H1 (cell line): ENCODE measurements at regions not wholly inside any gene's neighbourhood (a gene's known extent, or its start where the extent isn't known, plus 50 kb on each side); places are given as distances from the start of the nearest gene placed in this dataset.

Source experiments
- CTCF ChIA-PET: fragments of 300-600 bp; sonication (Branson Sonifier 250); formaldehyde crosslinking; loops from one replicate; lab custom pipeline; 2021; ENCODE audit not compliant: partially characterized antibody; lab: Charles Lee
- POLR2A ChIA-PET: fragments of 300-600 bp; sonication (Branson Sonifier 250); formaldehyde crosslinking; loops from one replicate; lab custom pipeline; 2021; ENCODE audit warnings: inconsistent platforms; ENCODE audit not compliant: partially characterized antibody; lab: Charles Lee
- DNase-seq, 2 experiments: peaks; one replicate each; pipeline versions ENCODE4 v3.0.0 to v3.0.0-alpha.2; 2010 to 2022; ENCODE audit warnings: low spot score in 2 of 2, low read depth in 1 of 2, mixed read lengths in 1 of 2
- FAIRE-seq: peaks from 2 replicates; lab custom pipeline; 2011; peaks lifted over from hg19 to GRCh38; lab: Jason Lieb, UNC
- H2AFZ ChIP-seq: 2 replicates; pipeline ENCODE4 v1.8.1; 2012; ENCODE audit warnings: low read length, inconsistent platforms
- H2AK5ac ChIP-seq: 2 replicates; pipeline ENCODE4 v1.6.1; 2013; ENCODE audit warnings: low read depth, low read length
- H2BK120ac ChIP-seq: replicated peaks from 2 replicates; pipeline ENCODE3; 2013; ENCODE audit warnings: low read depth, low read length, inconsistent platforms
- H2BK12ac ChIP-seq: 2 replicates; pipeline ENCODE4 v1.6.1; 2013; ENCODE audit warnings: low read depth, low read length
- H2BK15ac ChIP-seq: 2 replicates; pipeline ENCODE4 v1.6.1; 2013; ENCODE audit warnings: low read length
- H2BK20ac ChIP-seq: 2 replicates; pipeline ENCODE4 v1.6.1; 2013; ENCODE audit warnings: low read length
- H2BK5ac ChIP-seq: 2 replicates; pipeline ENCODE4 v1.6.1; 2013; ENCODE audit warnings: low read depth, low read length
- H3K14ac ChIP-seq: 2 replicates; pipeline ENCODE4 v1.6.1; 2013; ENCODE audit warnings: inconsistent platforms; ENCODE audit not compliant: insufficient read length
- H3K18ac ChIP-seq: 2 replicates; pipeline ENCODE4 v1.6.1; 2013; ENCODE audit warnings: low read length; ENCODE audit errors: extremely low read depth
- H3K23ac ChIP-seq: 2 replicates; pipeline ENCODE4 v1.6.1; 2013; ENCODE audit warnings: inconsistent platforms; ENCODE audit not compliant: insufficient read length
- H3K23me2 ChIP-seq: 2 replicates; pipeline ENCODE4 v1.6.1; 2013; ENCODE audit warnings: low read depth, low read length
- H3K27ac ChIP-seq: 2 replicates; pipeline ENCODE4 v1.6.1; 2011; ENCODE audit warnings: low read depth, low read length, inconsistent platforms
- H3K27me3 ChIP-seq, 4 experiments: replicated peaks in 1 of 4; 1 replicate in 1 of 4; 2 replicates in 3 of 4; pipeline versions ENCODE4 v1.6.1 to v1.8.1; 2011 to 2013; ENCODE audit warnings: low read length in 3 of 4, mild to moderate bottlenecking in 3 of 4, inconsistent platforms in 2 of 4, mixed read lengths in 2 of 4, moderate library complexity in 1 of 4; ENCODE audit not compliant: control insufficient read depth in 3 of 4, insufficient read depth in 3 of 4; ENCODE audit errors: extremely low read depth in 1 of 4
- H3K36me3 ChIP-seq, 4 experiments: 2 replicates each; pipeline versions ENCODE4 v1.6.1 to v1.8.1; 2011 to 2013; ENCODE audit warnings: mild to moderate bottlenecking in 4 of 4, low read length in 3 of 4, moderate library complexity in 2 of 4, control low read depth in 1 of 4, inconsistent platforms in 1 of 4; ENCODE audit not compliant: insufficient read depth in 4 of 4, control insufficient read depth in 2 of 4
- H3K4ac ChIP-seq: replicated peaks from 2 replicates; pipeline ENCODE3; 2013; ENCODE audit warnings: low read length, low read depth, mixed read lengths, inconsistent platforms; ENCODE audit not compliant: insufficient read length
- H3K4me1 ChIP-seq, 4 experiments: replicated peaks in 1 of 4; 1 replicate in 1 of 4; 2 replicates in 3 of 4; pipeline versions ENCODE4 v1.6.1 to v1.8.1; 2011 to 2013; ENCODE audit warnings: low read length in 3 of 4, inconsistent platforms in 2 of 4, mixed read lengths in 1 of 4; ENCODE audit not compliant: insufficient read depth in 4 of 4, control insufficient read depth in 3 of 4
- H3K4me2 ChIP-seq, 2 experiments: 2 replicates each; pipeline versions ENCODE4 v1.6.1 to v1.8.1; 2011 to 2013; ENCODE audit warnings: low read depth in 2 of 2, low read length in 2 of 2, control low read depth in 1 of 2, inconsistent platforms in 1 of 2, mild to moderate bottlenecking in 1 of 2; ENCODE audit not compliant: insufficient read depth in 1 of 2
- H3K4me3 ChIP-seq, 4 experiments: fragments of 200-600, 300-600 bp in 1 of 4; sonication (generic), shearing (Covaris generic), sonication (Bioruptor Twin) in 1 of 4; 2 replicates each; pipeline versions ENCODE4 v1.5.1 to v1.8.1; 2011 to 2016; ENCODE audit warnings: low read length in 4 of 4, low read depth in 3 of 4, control low read depth in 2 of 4, inconsistent platforms in 2 of 4, mild to moderate bottlenecking in 2 of 4, mixed read lengths in 1 of 4, moderate library complexity in 1 of 4; ENCODE audit not compliant: insufficient read depth in 2 of 4; ENCODE audit errors: extremely low read depth in 1 of 4
- H3K56ac ChIP-seq: replicated peaks from 2 replicates; pipeline ENCODE3; 2013; ENCODE audit warnings: low read depth, mild to moderate bottlenecking, mixed read lengths, low read length, inconsistent platforms; ENCODE audit not compliant: insufficient read length
- H3K79me1 ChIP-seq: 2 replicates; pipeline ENCODE4 v1.6.1; 2013; ENCODE audit warnings: low read depth, low read length, control low read depth
- H3K79me2 ChIP-seq, 2 experiments: 2 replicates each; pipeline versions ENCODE4 v1.6.1 to v1.8.1; 2012 to 2013; ENCODE audit warnings: low read length in 2 of 2, mild to moderate bottlenecking in 2 of 2, inconsistent platforms in 1 of 2; ENCODE audit not compliant: insufficient read depth in 2 of 2, control insufficient read depth in 1 of 2
- H3K9ac ChIP-seq, 4 experiments: replicated peaks in 1 of 4; 1 replicate in 1 of 4; 2 replicates in 3 of 4; pipeline versions ENCODE4 v1.6.1 to v1.8.1; 2011 to 2013; ENCODE audit warnings: low read depth in 3 of 4, low read length in 3 of 4, control low read depth in 2 of 4, mild to moderate bottlenecking in 2 of 4, moderate library complexity in 2 of 4, inconsistent platforms in 1 of 4; ENCODE audit errors: extremely low read depth in 1 of 4
- H3K9me3 ChIP-seq, 2 experiments: 2 replicates each; pipeline versions ENCODE4 v1.6.1 to v1.8.1; 2012 to 2013; ENCODE audit warnings: mild to moderate bottlenecking in 2 of 2, moderate library complexity in 2 of 2, control low read depth in 1 of 2, inconsistent platforms in 1 of 2, low read depth in 1 of 2, low read length in 1 of 2, mixed read lengths in 1 of 2; ENCODE audit not compliant: insufficient read depth in 2 of 2
- H4K20me1 ChIP-seq, 2 experiments: replicated peaks in 1 of 2; 2 replicates each; pipeline versions ENCODE3 to v1.8.1; 2011 to 2013; ENCODE audit warnings: inconsistent platforms in 2 of 2, low read length in 2 of 2, mild to moderate bottlenecking in 1 of 2; ENCODE audit not compliant: insufficient read depth in 2 of 2, control insufficient read depth in 1 of 2
- H4K5ac ChIP-seq: 2 replicates; pipeline ENCODE4 v1.6.1; 2013; ENCODE audit warnings: low read length, low read depth, mixed read lengths, inconsistent platforms; ENCODE audit not compliant: insufficient read length
- H4K8ac ChIP-seq: 2 replicates; pipeline ENCODE4 v1.8.0; 2013; ENCODE audit warnings: mild to moderate bottlenecking, moderate library complexity, low read length, inconsistent platforms; ENCODE audit not compliant: insufficient read depth; ENCODE audit errors: extremely low read depth
- H4K91ac ChIP-seq: replicated peaks from 2 replicates; pipeline ENCODE3; 2013; ENCODE audit warnings: low read length, mixed read lengths, inconsistent platforms; ENCODE audit not compliant: insufficient read length
- SAP30 ChIP-seq: fragments of 300-600 bp; sonication (generic); IDR thresholded peaks from 2 replicates; pipeline ENCODE4 v1.7.1; 2012; ENCODE audit warnings: low read length, moderate library complexity, mild to moderate bottlenecking, inconsistent platforms; ENCODE audit not compliant: insufficient read depth, insufficient replicate concordance
- WGBS, 2 experiments: shearing (Covaris generic) in 1 of 2; methylation state at CpG; one replicate each; pipeline versions ENCODE4 v1.1.6 to v1.1.7; 2013 to 2015; ENCODE audit warnings: low lambda C conversion rate in 2 of 2, mixed read lengths in 2 of 2, inconsistent platforms in 1 of 2, low coverage in 1 of 2, missing lambda C conversion rate in 1 of 2; ENCODE audit not compliant: insufficient replicate concordance in 2 of 2, insufficient coverage in 1 of 2, insufficient read length in 1 of 2; ENCODE audit errors: extremely low coverage in 1 of 2, missing lambda C conversion rate in 1 of 2; 5-methylcytosine and 5-hydroxymethylcytosine counted together

DNA sequence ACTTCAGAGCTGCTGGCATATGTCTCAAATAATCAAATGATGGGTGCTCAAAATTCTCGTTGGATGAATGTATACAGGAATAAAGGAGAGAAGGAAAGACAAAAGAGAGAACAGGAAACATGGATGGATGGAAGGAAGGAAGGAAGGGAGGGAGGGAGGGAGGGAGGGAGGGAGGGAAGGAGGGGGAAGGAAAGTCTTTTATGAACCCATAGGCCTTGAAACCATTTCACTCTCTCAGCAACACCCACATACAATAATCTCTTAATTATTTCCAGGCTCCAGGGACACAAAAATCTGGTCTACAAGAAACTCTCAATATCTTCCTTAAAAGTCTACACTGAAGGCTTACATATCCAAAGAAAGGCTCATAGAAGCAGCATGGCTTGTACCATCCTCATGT is 363.4 kb upstream of the TMPO start:
- Histone ChIP-seq H3K23ac (no peak overlapping the region), H3K4me1 (no peaks in the 10 kb centered on the region; a peak in 1 of 7 replicates), H2BK15ac (no peak overlapping the region), H2BK20ac (no peak overlapping the region), H3K36me3 (no peaks in the 10 kb centered on the region), H3K9me3 (no peaks in the 10 kb centered on the region), H3K27me3 (no peaks in the 10 kb centered on the region), H4K8ac (no peak overlapping the region), H3K18ac (no peak overlapping the region), H3K23me2 (no peaks in the 10 kb centered on the region; the same call in 1 of the 2 replicates), H3K4me3 (no peak overlapping the region), H2BK12ac (no peak overlapping the region), H3K4ac (no peak overlapping the region), H3K79me2 (no peaks in the 10 kb centered on the region), H3K56ac (no peak overlapping the region), H3K4me2 (no peak overlapping the region), H2AFZ (no peak overlapping the region), H3K14ac (no peak overlapping the region), H4K5ac (no peak overlapping the region), H3K27ac (no peak overlapping the region), H3K9ac (no peak overlapping the region), H3K79me1 (no peaks in the 10 kb centered on the region), H2BK5ac (no peak overlapping the region), H4K91ac (no peak overlapping the region), H4K20me1 (no peaks in the 10 kb centered on the region), H2BK120ac (no peak overlapping the region), H2AK5ac (no peak overlapping the region)
- FAIRE-seq (no peak), DNase-seq (no peak)
- 100% methylated on average over 1 of the region's 1 CpG; no CpG with 5 or more reads in 1 of the 2 experiments for WGBS, 2 experiments
- ChIA-PET POLR2A (no interaction called here), CTCF (interaction anchor here (0.8 to 3.5 kb wide), 2 partner anchors 9 to 41 kb away, joined by 3 to 21 read pairs; no protein-coding TSS in a partner anchor)
- no peak for TF ChIP-seq SAP30
